NAMALWA (cell line): ENCODE measurements at regions not wholly inside any gene's neighbourhood (a gene's known extent, or its start where the extent isn't known, plus 50 kb on each side); places are given as distances from the start of the nearest gene placed in this dataset.
A peak's percentile ranks its signal among the peaks of the same experiment; 100 is the strongest.
"Not testable (repeated sequence)": the region's sequence is repeated elsewhere in the genome, so short reads cannot be mapped to it uniquely, and the experiment has no call there.

Experiments used
- DNase-seq: peaks from one replicate; pipeline ENCODE4 v3.0.0-alpha.2; 2015; ENCODE audit warnings: low spot score

GRCh38 chr15:31673263-31673662, 346.6 kb downstream of the KLF13 start:
- DNase-seq, result not testable (repeated sequence)

- DNase-seq, result not testable (repeated sequence)
Measured at GRCh38 chr15:31681529-31682259, 348.6 kb upstream of the CHRNA7 start.

GRCh38 chr15:31687088-31687487, 343.2 kb upstream of the CHRNA7 start:
- not testable (repeated sequence) for DNase-seq

- DNase-seq, result not testable (repeated sequence)
Measured at GRCh38 chr15:31696509-31696908, 333.8 kb upstream of the CHRNA7 start.

GRCh38 chr15:31705076-31705678, 325.1 kb upstream of the CHRNA7 start:
- not testable (repeated sequence) for DNase-seq

- DNase-seq, result peak; percentile 44
Measured at GRCh38 chr15:31707944-31708702, 322.2 kb upstream of the CHRNA7 start.

- peak; percentile 3 for DNase-seq
Measured at GRCh38 chr15:31708703-31709327, 321.5 kb upstream of the CHRNA7 start.

- not testable (repeated sequence) for DNase-seq
Measured at GRCh38 chr15:31709479-31709878, 320.8 kb upstream of the CHRNA7 start.

- not testable (repeated sequence) for DNase-seq
Measured at GRCh38 chr15:31710806-31711205, 319.5 kb upstream of the CHRNA7 start.

- DNase-seq, result not testable (repeated sequence)
Measured at GRCh38 chr15:31715208-31715607, 315.1 kb upstream of the CHRNA7 start.

GRCh38 chr15:31718625-31719024, 311.7 kb upstream of the CHRNA7 start:
- not testable (repeated sequence) for DNase-seq

GRCh38 chr15:31719396-31720022, 310.8 kb upstream of the CHRNA7 start:
- DNase-seq, result not testable (repeated sequence)

- DNase-seq, result not testable (repeated sequence)
Measured at GRCh38 chr15:31723019-31723418, 307.3 kb upstream of the CHRNA7 start.

GRCh38 chr15:31724903-31725302, 305.4 kb upstream of the CHRNA7 start:
- DNase-seq, result not testable (repeated sequence)

GRCh38 chr15:31725619-31726018, 304.7 kb upstream of the CHRNA7 start:
- DNase-seq, result not testable (repeated sequence)

GRCh38 chr15:31727612-31728011, 302.7 kb upstream of the CHRNA7 start:
- DNase-seq, result no peak

- DNase-seq, result no peak
Measured at GRCh38 chr15:31732726-31733125, 297.6 kb upstream of the CHRNA7 start.

- DNase-seq, result no peak
Measured at GRCh38 chr15:31733424-31733823, 296.9 kb upstream of the CHRNA7 start.

GRCh38 chr15:31740203-31740602, 290.1 kb upstream of the CHRNA7 start:
- no peak for DNase-seq

- DNase-seq, result no peak
Measured at GRCh38 chr15:31745841-31746240, 284.5 kb upstream of the CHRNA7 start.

GRCh38 chr15:31752065-31752762, 278.1 kb upstream of the CHRNA7 start:
- no peak for DNase-seq
